ENCODE measurements at regions not wholly inside any gene's neighbourhood (a gene's known extent, or its start where the extent isn't known, plus 50 kb on each side); places are given as distances from the start of the nearest gene placed in this dataset.

DNA sequence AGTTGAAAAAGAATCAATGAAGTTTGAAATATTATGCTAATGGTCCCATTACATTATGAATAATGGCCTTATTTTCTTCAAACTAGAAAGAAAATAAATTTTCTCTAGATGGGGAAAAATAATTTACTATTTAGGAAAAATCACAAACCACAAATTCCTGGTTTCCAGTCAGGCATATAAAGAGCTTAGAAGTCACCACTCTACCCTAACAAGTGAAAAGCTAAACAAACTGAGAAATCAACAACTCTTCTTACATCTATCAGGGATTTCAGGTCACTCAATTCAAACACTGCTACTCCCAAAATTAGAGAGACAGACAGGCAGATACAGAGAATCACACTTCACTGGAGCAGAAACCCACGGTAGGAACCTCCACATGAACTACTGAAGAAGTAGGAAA is 82.1 kb upstream of the LRRC7 start:
- DNase-seq: no peak

DNA sequence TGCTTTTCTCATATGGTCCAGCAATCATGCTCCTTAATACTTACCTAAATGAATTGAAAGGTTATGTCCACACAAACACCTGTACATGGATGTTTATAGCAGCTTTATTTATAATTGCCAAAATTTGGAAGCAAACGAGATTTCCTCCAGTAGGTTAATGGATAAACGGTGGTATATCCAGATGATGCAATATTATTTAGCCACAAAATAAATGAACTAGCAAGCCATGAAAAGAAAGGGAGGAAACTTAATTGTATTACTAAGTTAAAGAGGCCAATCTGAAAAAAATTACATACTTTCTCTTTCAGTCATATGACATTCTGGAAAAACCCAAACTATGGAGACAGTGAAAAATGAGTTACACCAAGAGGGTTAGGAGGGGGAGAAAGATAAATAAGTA is 76.3 kb upstream of the LRRC7 start:
- no peak for DNase-seq

DNA sequence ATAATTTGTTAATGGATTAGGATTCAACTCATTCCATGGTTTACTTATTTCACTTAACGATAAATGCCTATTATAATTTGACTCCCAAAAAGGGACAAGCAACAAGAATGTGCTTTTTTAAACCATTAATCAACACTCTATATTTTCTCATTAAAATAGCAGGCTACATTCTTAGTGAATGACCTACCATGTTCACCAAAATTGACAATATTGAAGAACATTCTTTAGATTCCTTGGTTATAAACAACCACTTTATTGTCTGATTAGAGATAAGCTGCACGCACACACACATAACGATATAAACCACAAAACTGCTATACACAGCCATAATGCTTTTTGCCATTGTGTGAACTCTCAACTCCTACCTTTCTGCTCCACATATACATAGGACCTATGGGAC is 75.4 kb upstream of the LRRC7 start:
- DNase-seq: no peak

DNA sequence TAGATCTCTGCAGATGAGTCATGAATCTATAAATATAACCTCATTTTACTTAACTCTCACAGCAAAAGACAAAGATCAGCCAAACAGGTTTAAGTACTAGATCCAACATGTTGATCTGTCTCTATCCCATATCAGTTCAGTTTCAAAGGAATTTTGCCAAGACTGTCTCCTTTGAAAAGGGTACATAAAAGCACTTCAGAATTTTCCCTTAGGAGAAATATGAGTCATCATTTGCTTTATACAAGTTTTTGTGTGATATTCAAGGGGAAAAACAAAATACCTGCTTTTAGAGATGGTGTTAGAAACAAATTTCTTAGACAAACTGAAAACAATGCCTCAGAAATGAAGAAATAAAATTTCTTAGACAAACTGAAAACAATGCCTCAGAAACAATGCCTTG is 73.5 kb upstream of the LRRC7 start:
- DNase-seq: no peak

DNA sequence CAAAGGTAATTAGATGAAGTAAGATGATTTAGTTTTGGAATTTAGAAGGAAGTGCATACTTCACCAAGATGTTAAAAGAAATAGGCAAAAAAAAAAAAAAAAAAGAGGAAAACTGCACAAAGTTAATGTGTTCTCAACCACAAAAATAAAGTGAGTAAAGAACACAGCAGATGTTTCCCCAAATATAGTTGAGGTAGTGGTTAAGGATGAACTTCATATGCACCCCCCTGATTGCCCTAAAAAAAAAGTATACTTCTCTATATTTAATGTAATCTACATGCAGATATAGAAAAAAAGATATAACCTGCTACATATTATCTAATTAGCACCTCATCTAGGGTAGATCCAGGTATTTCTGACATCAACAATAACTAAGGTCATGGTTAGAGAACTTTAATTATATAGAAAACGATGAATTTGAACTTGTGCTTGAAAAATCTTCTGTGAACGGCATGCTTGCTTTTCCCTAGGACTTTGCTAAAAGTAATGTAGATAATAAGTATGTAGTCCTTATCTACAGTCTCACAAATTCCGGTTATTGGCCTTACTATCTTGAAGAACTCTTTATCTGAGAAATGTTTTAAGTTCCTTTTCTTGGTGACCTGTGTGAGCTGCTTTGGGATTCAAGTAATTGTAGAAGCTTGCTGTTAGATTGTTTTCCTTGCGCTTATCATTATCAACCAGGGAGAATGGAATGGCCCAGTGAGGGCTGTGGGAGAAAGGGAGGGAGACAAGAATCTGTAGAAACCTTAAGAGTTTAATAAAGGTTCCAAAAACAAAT is 70.1 kb upstream of the LRRC7 start:
- no peak for DNase-seq

DNA sequence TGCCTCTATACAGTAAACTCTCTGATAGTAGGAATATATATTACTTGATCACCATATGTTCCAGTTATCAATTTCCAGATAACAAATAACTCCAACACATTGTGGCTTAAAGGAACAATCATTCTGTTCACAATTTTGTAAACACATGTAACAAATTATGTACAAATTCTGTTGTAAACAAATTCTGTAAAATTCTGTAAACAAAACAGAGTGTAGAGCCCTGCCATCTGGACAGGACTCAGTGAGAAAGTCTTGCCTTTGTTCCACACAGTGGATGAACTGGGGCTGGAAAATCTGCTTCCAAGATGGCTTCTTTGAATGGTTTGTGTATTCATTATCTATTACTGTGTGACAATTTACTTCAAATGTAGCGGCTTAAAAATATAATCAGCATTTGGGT is 69.0 kb upstream of the LRRC7 start:
- no peak for DNase-seq

DNA sequence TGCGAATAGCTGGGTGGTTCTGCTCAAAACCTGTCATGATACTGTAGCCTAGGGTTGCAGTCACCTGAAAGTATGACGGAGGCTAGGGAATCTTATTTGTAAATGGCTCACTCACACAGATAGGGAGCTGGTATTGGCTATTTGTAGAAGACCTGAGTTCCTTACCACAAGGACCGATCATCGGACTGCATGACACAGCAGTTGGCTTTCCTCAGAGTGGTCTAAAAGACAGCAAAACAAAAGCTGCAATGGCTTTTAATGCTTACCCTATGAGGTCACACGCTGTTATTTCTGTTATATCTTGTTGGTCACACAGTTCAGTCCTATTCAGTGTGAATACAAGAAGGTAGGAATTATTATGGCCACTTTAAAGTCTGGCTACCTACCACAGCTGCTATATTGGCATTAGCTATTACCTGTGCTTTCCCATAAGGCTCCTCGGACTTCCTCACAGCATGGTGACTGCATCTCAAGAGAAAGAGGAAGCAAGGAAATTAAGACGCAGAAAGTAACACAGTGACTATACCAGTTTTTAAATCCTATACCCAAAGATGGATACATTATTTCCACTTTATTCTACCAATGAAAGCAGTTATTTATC is 68.4 kb upstream of the LRRC7 start:
- DNase-seq: no peak

DNA sequence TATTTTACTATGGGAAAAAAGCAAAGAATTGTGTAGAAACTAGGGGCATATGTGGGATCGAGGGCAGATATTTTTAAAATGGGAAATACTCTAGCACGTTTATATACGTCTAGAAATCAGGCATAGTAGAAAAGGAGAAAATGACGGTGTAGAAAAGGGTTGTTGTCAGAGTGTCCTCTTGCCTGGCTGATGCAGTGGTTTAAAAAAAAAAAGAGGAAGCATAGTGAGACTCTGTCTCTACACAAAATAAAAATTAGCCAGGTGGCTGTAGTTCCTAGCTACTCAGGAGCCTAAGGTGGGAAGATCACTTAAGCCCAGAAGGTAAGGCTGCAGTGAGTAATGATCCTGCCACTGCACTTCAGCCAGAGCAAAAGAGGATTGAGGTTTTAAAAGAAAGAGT is 64.7 kb upstream of the LRRC7 start:
- DNase-seq: no peak

DNA sequence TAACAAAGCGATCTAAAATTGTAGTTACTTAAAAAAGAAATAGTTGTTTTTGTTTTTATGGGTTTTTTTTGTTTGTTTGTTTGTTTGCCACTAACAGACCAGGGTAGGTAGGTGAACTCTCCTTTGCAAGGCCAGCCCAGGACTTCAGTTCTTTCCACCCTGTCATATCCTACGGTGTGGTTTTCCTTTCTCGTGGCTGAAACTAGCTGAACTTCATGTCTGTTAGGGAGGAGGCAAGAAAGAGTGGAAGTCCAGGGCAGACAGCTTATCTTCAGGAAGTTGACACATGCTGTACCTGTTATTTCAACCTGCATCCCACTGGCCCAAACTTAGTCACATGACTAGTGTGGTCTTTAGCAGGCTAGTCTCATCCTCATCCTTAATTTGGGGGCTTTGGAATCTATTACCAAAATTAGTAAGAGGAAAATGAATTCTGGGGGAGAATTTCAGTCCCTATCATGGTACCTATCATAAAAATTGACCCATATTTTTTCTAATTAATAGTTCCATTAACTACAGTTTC is 62.9 kb upstream of the LRRC7 start:
- no peak for DNase-seq

DNA sequence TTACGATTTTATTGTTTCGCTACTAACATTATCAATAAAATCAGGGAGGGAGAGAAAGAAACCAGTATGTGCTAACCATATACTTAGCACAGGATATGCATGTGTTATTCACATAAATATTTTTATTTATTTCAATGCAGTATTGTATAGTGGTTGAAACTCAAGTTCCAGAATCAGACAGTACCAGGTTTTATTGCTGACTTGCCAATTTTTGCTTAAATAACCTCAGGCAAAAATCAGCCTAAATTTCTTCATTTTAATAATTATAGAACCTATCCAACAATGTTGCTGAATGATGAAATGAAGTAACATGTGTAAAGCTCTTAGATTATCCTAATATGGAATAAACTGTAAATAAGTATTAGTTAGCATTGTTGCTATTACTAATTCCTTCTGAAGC is 61.4 kb upstream of the LRRC7 start:
- DNase-seq: no peak

DNA sequence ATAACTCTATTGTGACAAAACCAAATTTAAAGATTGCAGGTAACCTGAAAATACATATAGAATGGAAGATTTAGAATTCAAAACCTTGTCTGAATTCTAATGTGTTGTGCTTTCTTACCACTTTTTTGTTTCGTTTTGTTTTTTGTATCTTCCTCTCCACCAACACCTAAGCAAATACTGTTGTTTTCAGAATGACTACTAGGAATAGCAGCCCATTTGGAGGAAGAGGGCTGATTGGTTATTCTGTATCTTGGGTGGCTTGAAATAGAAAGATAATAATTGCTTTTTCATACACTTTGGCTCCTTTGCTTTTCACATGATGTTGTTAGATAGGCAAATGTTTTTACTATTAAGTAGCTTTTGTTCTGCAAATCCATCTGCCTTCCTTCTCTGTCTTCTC is 61.0 kb upstream of the LRRC7 start:
- no peak for DNase-seq

DNA sequence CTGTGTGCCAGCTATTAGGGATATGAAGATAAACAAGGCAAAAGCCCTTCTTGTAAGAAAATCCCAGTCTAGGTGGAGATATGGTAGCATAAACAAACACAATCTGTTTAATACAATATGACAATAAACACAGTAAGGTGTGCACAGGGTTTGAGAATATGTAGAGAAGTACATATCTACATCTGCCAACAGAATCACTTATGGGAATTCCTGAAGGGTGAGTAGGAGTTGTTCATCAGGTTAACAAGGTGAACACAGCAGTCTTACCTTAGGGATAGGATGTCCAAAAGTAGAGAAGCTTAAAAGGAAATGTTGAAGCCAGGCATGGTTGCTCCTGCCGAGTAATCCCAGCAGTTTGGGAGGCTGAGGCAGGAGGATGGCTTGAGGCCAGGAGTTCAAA is 57.7 kb upstream of the LRRC7 start:
- DNase-seq: no peak

DNA sequence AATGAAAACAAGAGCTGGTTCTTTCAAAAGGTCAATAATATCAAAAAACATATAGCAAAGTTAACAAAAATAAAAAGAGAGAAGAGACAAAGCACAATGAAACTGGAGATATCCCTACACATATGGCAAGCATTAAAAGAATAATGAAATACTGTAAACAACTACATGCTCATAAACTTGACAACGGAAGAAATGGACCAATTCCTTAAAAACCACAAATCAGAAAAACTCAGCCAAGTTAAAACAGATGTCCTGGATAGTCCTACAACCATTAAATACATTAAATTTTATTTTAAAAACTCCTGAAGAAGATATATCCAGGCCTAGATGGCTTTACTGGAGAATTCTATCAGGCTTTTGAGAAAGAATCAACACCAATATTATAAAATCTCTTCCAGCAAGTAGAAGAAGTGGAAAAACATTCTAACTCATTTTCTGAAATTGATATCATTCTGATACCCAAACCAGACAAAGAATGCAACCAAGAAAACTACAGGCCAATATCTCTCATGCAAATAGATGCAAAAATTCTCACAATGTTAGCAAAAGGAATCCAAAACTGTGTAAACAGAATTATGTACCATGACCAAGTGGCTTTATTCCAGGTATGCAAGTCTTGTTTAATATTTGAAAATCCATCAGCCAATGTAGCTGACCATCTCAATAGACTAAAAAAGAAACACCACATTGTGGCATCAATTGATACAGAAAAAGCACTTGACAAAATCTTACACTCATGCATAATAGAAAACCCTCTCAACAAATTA is 56.1 kb upstream of the LRRC7 start:
- DNase-seq: no peak

DNA sequence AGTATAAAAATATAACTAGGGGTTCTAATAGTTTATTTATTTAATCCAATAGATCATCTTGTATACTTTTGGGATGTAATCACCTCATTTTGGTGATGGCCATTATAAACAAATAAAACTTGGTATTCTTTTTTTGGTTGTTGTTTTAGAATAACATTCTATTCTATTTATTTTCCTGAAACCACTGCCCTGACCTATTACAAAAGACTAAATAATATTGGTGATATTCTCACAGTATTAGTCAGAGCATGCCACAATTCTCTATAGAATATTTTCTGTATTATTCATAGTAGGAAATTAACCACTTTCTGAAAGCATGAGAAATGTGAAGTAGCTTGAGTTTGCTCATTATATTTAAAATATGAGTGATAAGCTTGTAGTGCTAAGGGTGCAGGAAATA is 54.1 kb upstream of the LRRC7 start:
- DNase-seq: no peak

Data from bone marrow (tissue), 2 donors.